Stimulated activated CD4-positive, alpha-beta T cell treated with anti-CD3 and anti-CD28 coated beads, Interleukin-2, amount 100 ng/mL, for 24 hours (primary cell): ENCODE measurements at regions not wholly inside any gene's neighbourhood (a gene's known extent, or its start where the extent isn't known, plus 50 kb on each side); places are given as distances from the start of the nearest gene placed in this dataset.

Source experiments
- DNase-seq, 2 donors: peaks; one replicate each; pipeline ENCODE4 v3.0.0-alpha.2; 2020

DNA sequence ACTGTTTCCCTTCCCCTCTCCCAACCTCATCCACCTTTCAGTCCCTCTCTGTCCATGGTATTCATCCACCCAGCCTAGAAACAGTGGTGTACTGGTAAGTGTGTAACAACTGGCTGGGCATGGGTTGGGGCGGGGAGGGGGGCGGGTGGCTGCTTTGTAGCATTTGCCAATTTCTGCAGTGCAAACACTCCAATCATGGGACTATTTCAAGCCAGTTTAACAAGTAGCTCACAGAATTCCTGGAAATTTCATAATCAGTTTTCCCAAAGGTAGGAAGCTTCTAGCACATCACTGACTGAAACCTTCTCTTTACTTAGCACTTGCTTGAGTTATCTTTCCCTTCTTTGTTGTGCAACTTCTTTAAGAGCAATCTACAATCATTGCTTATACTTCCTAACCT, 100.8 kb upstream of the WASF3 start:
- no peak for DNase-seq

GRCh38 chr13:26457212-26457611, 100.3 kb upstream of the WASF3 start:
- no peak for DNase-seq

- no peak for DNase-seq
These were observed 99.2 kb upstream of the WASF3 start for GRCh38 chr13:26458196-26458749.

DNA sequence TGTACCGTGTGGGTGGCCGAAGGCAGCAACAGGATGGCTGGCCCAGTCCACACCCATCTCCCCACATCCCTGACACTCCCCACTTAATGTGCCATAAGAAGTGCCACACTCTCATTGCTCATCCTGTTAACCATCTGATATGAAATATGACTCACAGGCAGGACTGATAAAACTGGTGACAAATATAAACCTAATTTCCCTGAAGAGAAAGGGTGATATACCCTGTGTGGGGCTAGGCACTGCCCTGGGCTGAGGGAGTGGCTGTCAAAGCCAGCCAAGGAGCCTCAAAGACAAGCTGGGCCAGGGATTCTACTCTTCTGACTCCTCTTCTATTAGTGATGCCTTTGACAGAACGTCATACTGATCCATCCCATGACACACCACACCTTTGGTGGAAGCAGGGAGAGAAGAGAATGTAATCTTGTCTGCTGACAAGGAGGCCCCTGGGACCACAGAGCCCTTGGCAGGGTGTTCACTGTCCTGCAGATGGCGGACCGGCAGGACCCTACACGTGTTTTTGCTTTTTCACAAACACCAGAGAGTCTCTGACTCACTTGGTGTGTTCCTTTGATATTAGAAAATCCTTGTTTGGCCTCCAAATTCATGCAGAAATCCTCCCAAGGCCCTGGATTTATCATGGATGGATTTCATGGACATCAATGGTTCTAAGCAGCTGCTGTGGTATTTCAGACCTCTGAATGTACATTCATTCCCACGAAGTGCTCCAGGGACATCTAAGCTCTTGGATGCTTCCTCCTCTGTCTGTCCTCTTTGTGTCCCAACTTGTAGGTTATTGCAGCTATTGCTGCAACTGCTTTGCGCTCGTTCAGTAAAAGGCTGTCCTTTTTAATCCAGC, 98.0 kb upstream of the WASF3 start:
- no peak for DNase-seq

GRCh38 chr13:26460648-26461047, 96.8 kb upstream of the WASF3 start:
- no peak for DNase-seq

GRCh38 chr13:26463296-26463695, 94.2 kb upstream of the WASF3 start:
- DNase-seq, result no peak

GRCh38 chr13:26463848-26464247, 93.6 kb upstream of the WASF3 start:
- no peak for DNase-seq

DNA sequence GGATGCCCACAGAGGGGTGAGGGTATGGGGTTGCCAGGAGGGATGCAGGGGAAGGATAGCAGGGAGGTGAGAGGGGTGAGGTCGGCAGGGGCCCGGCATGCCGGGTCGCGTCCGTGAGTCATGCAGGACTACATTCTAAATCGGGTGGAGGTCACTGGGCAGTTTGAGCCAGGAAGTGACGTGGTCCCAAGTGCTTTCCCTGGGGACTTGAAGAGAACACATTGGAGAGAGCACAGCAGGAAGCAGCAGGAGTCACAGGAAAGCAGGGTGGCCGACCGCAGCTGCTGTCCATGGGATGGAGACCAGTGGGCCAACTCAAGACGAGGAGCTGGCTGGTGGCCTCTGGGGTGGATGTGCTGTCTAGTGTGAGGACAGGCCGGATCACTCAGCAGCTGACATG, 92.0 kb upstream of the WASF3 start:
- DNase-seq, result no peak

- DNase-seq, result no peak
These were observed 91.5 kb upstream of the WASF3 start for GRCh38 chr13:26465954-26466353.

GRCh38 chr13:26468265-26468801, 89.2 kb upstream of the WASF3 start:
- DNase-seq, result no peak

- DNase-seq, result no peak
These were observed 87.9 kb upstream of the WASF3 start for GRCh38 chr13:26469602-26470001.

- DNase-seq, result peak in 1 of 2 donors; percentile 9
These were observed 85.7 kb upstream of the WASF3 start for GRCh38 chr13:26471807-26472206.

GRCh38 chr13:26473571-26474230, 83.8 kb upstream of the WASF3 start:
- DNase-seq, result peak in 1 of 2 donors; percentile 9

GRCh38 chr13:26474286-26474685, 83.2 kb upstream of the WASF3 start:
- DNase-seq, result no peak

DNA sequence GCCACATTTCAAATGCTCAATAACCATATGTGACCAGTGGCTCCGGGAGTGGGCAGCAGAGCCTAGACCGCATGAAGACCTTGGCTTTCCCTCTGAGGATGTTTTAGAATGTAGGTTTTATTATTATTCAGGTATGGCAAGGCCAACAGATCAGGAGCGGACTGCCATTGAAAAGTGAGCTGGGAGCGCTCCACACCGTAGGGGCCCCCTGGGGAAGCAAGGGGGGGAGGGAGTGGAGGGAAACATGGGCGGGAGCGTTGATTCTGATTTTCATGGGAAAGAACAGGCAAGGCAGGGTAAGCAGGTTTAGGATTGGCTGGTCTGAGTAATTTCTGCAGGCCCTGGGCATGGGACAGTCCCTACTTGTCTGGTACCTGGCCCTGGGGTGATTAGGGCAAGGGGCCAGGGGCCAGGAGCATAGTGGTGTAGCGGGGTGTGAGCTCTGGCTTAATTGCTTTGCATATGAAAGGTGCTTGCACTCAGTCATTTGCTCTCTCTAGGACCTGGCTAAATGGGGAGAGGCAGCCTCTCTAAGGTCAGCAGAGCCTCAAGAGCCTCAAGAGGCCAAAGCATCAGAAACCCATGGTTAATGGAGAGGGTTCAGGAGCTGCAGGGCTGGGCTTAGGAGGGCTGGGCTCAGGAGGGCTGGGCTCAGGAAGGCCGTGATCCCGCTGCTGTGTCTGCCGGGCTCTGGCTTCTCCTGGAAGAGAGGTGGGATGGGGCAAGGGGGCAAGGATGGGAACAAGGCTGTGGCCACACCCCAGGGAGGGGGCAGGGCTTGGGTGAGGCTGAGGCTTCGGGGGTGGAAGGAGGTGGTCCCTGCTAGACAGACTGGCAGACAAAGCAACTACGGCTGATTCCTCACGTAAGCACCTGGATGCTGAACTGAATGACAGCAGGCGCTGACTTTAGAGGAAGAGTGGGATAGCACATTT, 82.0 kb upstream of the WASF3 start:
- DNase-seq, result peak in 1 of 2 donors; percentile 11

- peak in 1 of 2 donors; percentile 5 for DNase-seq
These were observed 81.2 kb upstream of the WASF3 start for GRCh38 chr13:26476111-26476781.

GRCh38 chr13:26476782-26477142, 80.7 kb upstream of the WASF3 start:
- DNase-seq, result no peak

DNA sequence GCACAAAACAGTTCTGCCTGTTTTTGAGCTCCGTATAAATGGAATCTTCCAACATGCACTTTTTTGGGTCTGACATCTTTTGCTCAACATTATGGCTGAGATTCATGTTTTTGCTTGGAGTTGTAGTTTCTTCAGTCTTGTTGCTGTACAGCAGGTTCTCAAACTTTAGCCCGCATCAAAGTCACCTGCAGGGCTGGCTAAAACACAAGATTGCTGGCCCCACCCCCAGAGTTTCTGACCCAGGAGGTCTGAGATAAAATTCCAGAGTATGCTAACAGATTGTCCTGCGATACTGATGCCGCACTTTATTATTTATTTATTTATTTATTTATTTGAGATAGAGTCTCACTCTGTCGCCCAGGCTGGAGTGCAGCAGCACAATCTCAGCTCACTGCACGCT, 79.8 kb upstream of the WASF3 start:
- no peak for DNase-seq

- DNase-seq, result no peak
These were observed 77.1 kb upstream of the WASF3 start for GRCh38 chr13:26480246-26480855.

- DNase-seq, result peak; percentile 66 to 70
These were observed 74.9 kb upstream of the WASF3 start for GRCh38 chr13:26482451-26483197.

DNA sequence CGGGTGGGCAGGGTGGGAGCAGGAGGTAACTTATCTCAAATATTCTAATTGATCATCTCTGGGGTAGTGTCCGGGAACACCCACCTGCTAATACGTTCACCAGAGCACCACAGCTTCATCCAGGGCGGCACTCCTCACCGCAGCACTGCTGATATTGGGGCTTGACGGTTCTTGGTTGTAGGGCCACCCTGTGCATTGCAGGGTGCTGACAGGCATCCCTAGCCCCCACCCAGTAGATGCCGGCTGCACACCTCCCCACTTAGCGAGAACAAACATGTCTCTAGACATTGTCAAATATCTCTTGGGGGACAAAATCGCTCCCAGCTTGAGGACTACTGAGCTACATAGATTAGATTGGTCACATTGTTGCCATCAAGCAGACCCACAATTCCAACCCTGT, 73.9 kb upstream of the WASF3 start:
- no peak for DNase-seq
